NOMO-1 treated with dmso at 0.1 percent for 144 hours (cell line): ENCODE measurements at regions not wholly inside any gene's neighbourhood (a gene's known extent, or its start where the extent isn't known, plus 50 kb on each side); places are given as distances from the start of the nearest gene placed in this dataset.
"Not testable (repeated sequence)": the region's sequence is repeated elsewhere in the genome, so short reads cannot be mapped to it uniquely, and the experiment has no call there.

Source experiments
- DNase-seq: peaks from one replicate; lab custom pipeline; 2025; ENCODE audit not compliant: unreplicated experiment; lab: John Stamatoyannopoulos, UW

- no peak for DNase-seq
Measured at GRCh38 chr2:236346366-236346765, 82.2 kb upstream of the ASB18 start.

- DNase-seq = no peak
Measured at GRCh38 chr2:236348279-236348678, 84.1 kb upstream of the ASB18 start.

- no peak for DNase-seq
Measured at GRCh38 chr2:236348976-236349375, 84.8 kb upstream of the ASB18 start.

- DNase-seq = no peak
Measured at GRCh38 chr2:236350426-236350825, 86.2 kb upstream of the ASB18 start.

- DNase-seq = no peak
Measured at GRCh38 chr2:236351966-236352525, 87.8 kb upstream of the ASB18 start.

GRCh38 chr2:236352761-236353593 is 88.8 kb upstream of the ASB18 start:
- no peak for DNase-seq

GRCh38 chr2:236353594-236353942 is 89.4 kb upstream of the ASB18 start:
- no peak for DNase-seq

GRCh38 chr2:236354056-236354940 is 90.1 kb upstream of the ASB18 start:
- DNase-seq = no peak

GRCh38 chr2:236354973-236355595 is 90.9 kb upstream of the ASB18 start:
- DNase-seq = no peak

- no peak for DNase-seq
Measured at GRCh38 chr2:236355911-236356310, 91.7 kb upstream of the ASB18 start.

GRCh38 chr2:236356321-236356720 is 92.1 kb upstream of the ASB18 start:
- DNase-seq = not testable (repeated sequence)

- not testable (repeated sequence) for DNase-seq
Measured at GRCh38 chr2:236358482-236358881, 94.3 kb upstream of the ASB18 start.

GRCh38 chr2:236359426-236360045 is 95.3 kb upstream of the ASB18 start:
- DNase-seq = no peak

GRCh38 chr2:236360496-236360895 is 96.3 kb upstream of the ASB18 start:
- DNase-seq = no peak

- no peak for DNase-seq
Measured at GRCh38 chr2:236363711-236364277, 99.6 kb upstream of the ASB18 start.

GRCh38 chr2:236365258-236366048 is 101.2 kb upstream of the ASB18 start:
- no peak for DNase-seq

GRCh38 chr2:236366049-236366387 is 101.8 kb upstream of the ASB18 start:
- DNase-seq = no peak

GRCh38 chr2:236366397-236366796 is 102.2 kb upstream of the ASB18 start:
- no peak for DNase-seq

GRCh38 chr2:236367506-236368289 is 103.5 kb upstream of the ASB18 start:
- DNase-seq = no peak
